HCT116 (cell line): ENCODE measurements at regions not wholly inside any gene's neighbourhood (a gene's known extent, or its start where the extent isn't known, plus 50 kb on each side); places are given as distances from the start of the nearest gene placed in this dataset.
A peak's percentile ranks its signal among the peaks of the same experiment; 100 is the strongest.

ENCODE experiments used
- ATAC-seq: fragments of 200-7000 bp; cut with Tn5 transposase; 2 replicates; pipeline ENCODE4 v1.9.1; 2020; ENCODE audit warnings: mild to moderate bottlenecking, moderate library complexity
- BruUV-seq: library from RNA; stranded (reverse); fragments of 400-500 nt; replicated peaks from 2 replicates; lab custom pipeline; 2021; lab: Mats Ljungman, UMichigan
- CTCF ChIA-PET: fragments of 300-600 bp; sonication (Branson Sonifier 250); formaldehyde crosslinking; loops from one replicate; lab custom pipeline; 2021; ENCODE audit warnings: antibody characterized with exemption; lab: Charles Lee
- POLR2A ChIA-PET: fragments of 300-600, 350-600 bp; sonication (Branson Sonifier 250); formaldehyde crosslinking; loops from one replicate; lab custom pipeline; 2021; ENCODE audit warnings: antibody characterized with exemption; lab: Charles Lee
- RAD21 ChIA-PET, 2 experiments: fragments of 300-600 bp; sonication (Branson Sonifier 250); formaldehyde crosslinking; loops; one replicate each; lab custom pipeline; 2023; ENCODE audit warnings: low total read pairs in 2 of 2; ENCODE audit not compliant: uncharacterized antibody in 2 of 2, unreplicated experiment in 2 of 2, low non-redundant PET in 1 of 2; lab: Charles Lee
- DNase-seq: peaks from one replicate; pipeline ENCODE4 v3.0.0-alpha.2; 2010; ENCODE audit warnings: low read depth, low spot score
- H2AFZ ChIP-seq: fragments of 200-600 bp; shearing (Covaris generic), sonication (generic); 2 replicates; pipeline ENCODE4 v1.6.1; 2017; ENCODE audit warnings: low read depth, mixed run types, mixed read lengths, antibody characterized with exemption, low read length; ENCODE audit not compliant: poor library complexity, severe bottlenecking
- H3K27ac ChIP-seq: 2 replicates; pipeline ENCODE4 v1.5.1; 2012; ENCODE audit warnings: low read depth, low read length
- H3K27me3 ChIP-seq: fragments of 200-600 bp; sonication (generic); 2 replicates; pipeline ENCODE4 v1.6.1; 2016; ENCODE audit warnings: mixed run types, low read length, mixed read lengths; ENCODE audit not compliant: insufficient read depth
- H3K36me3 ChIP-seq, 2 experiments: fragments of 200-500 bp in 1 of 2; fragments of 200-600 bp in 1 of 2; sonication (Bioruptor generic) in 1 of 2; sonication (generic) in 1 of 2; 2 replicates each; pipeline versions ENCODE4 v1.5.1 to v1.6.1; 2014 to 2016; ENCODE audit warnings: low read length in 2 of 2, inconsistent platforms in 1 of 2, mixed read lengths in 1 of 2, mixed run types in 1 of 2; ENCODE audit not compliant: insufficient read depth in 2 of 2, control insufficient read depth in 1 of 2
- H3K4me1 ChIP-seq, 2 experiments: fragments of 200-600 bp in 1 of 2; sonication (generic) in 1 of 2; 2 replicates each; pipeline versions ENCODE4 v1.5.1 to v1.6.1; 2012 to 2017; ENCODE audit warnings: low read length in 2 of 2, inconsistent platforms in 1 of 2, mild to moderate bottlenecking in 1 of 2, mixed read lengths in 1 of 2, mixed run types in 1 of 2, moderate library complexity in 1 of 2; ENCODE audit not compliant: insufficient read depth in 2 of 2, control insufficient read depth in 1 of 2
- H3K4me2 ChIP-seq: fragments of 200-600 bp; sonication (generic); 2 replicates; pipeline ENCODE4 v1.6.1; 2017; ENCODE audit warnings: mixed run types, low read length, mixed read lengths
- H3K4me3 ChIP-seq, 2 experiments: fragments of 200-600 bp in 1 of 2; sonication (generic) in 1 of 2; replicated peaks in 1 of 2; 2 replicates each; pipeline ENCODE4 v1.5.1; 2011 to 2016; ENCODE audit warnings: low read length in 2 of 2, control low read depth in 1 of 2, low read depth in 1 of 2, mild to moderate bottlenecking in 1 of 2, mixed read lengths in 1 of 2, mixed run types in 1 of 2
- H3K79me2 ChIP-seq: fragments of 200-600 bp; sonication (generic); 2 replicates; pipeline ENCODE4 v1.6.1; 2017; ENCODE audit warnings: mild to moderate bottlenecking, mixed run types, low read length, moderate library complexity, mixed read lengths; ENCODE audit not compliant: insufficient read depth
- H3K9ac ChIP-seq: fragments of 200-600 bp; sonication (generic); 2 replicates; pipeline ENCODE4 v1.6.1; 2016; ENCODE audit warnings: low read length, mixed read lengths
- H3K9me2 ChIP-seq: fragments of 200-600 bp; sonication (generic), shearing (Covaris generic); 2 replicates; pipeline ENCODE4 v1.6.1; 2017; ENCODE audit warnings: mixed run types, mild to moderate bottlenecking, moderate library complexity; ENCODE audit not compliant: insufficient read depth
- H3K9me3 ChIP-seq, 2 experiments: fragments of 200-500 bp in 1 of 2; fragments of 200-600 bp in 1 of 2; sonication (Bioruptor generic) in 1 of 2; sonication (generic) in 1 of 2; 2 replicates each; pipeline ENCODE4 v1.6.1; 2014 to 2017; ENCODE audit warnings: low read length in 2 of 2, mixed read lengths in 2 of 2, inconsistent platforms in 1 of 2, low read depth in 1 of 2, mild to moderate bottlenecking in 1 of 2, mixed run types in 1 of 2, moderate library complexity in 1 of 2; ENCODE audit not compliant: control insufficient read depth in 1 of 2, insufficient read depth in 1 of 2
- H4K20me1 ChIP-seq: fragments of 200-600 bp; sonication (generic), shearing (Covaris generic); 2 replicates; pipeline ENCODE4 v1.6.1; 2017; ENCODE audit warnings: mixed run types, mild to moderate bottlenecking, moderate library complexity; ENCODE audit not compliant: insufficient read depth
- CBX3 ChIP-seq: IDR thresholded peaks from 2 replicates; pipeline ENCODE4 v1.6.1; 2012; ENCODE audit warnings: low read depth
- CEBPB ChIP-seq: IDR thresholded peaks from 2 replicates; pipeline ENCODE4 v1.6.1; 2012; ENCODE audit warnings: low read depth
- EGR1 ChIP-seq: IDR thresholded peaks from 2 replicates; pipeline ENCODE4 v1.6.1; 2012; ENCODE audit warnings: low read depth
- EZH2phosphoT487 ChIP-seq: fragments of 200-600 bp; IDR thresholded peaks from 2 replicates; pipeline ENCODE4 v1.6.1; 2018; ENCODE audit warnings: antibody characterized with exemption, borderline replicate concordance
- TCF7L2 ChIP-seq: IDR thresholded peaks from 2 replicates; pipeline ENCODE4 v1.7.0; 2011; ENCODE audit warnings: borderline replicate concordance, inconsistent platforms; ENCODE audit not compliant: insufficient read depth, insufficient read length; ENCODE audit errors: extremely low read depth
- YY1 ChIP-seq: IDR thresholded peaks from 2 replicates; pipeline ENCODE4 v1.6.1; 2011; ENCODE audit warnings: low read length, low read depth, moderate library complexity, mild to moderate bottlenecking; ENCODE audit not compliant: insufficient replicate concordance; ENCODE audit errors: extremely low read depth
- ZFX ChIP-seq: fragments of 450-650 bp; IDR thresholded peaks from 2 replicates; pipeline ENCODE4 v1.6.1; 2017
- ZNF274 ChIP-seq: fragments of 200-500 bp; sonication (Bioruptor generic); IDR thresholded peaks from 2 replicates; pipeline ENCODE4 v1.6.1; 2014; ENCODE audit warnings: mild to moderate bottlenecking, low read depth, low read length, inconsistent platforms
- intact Hi-C: fragments of 100-400 bp; cut with micrococcal nuclease; formaldehyde crosslinking; loops from 2 replicates; pipeline ENCODE4 v1.10.0; 2022
- TF ChIP-seq, protein P1 (sequence below): IDR thresholded peaks from 2 replicates; pipeline ENCODE4 v1.6.1; 2012; ENCODE audit warnings: low read depth

- no peak overlapping the region for H3K4me3 ChIP-seq
- DNase-seq (no peak), ATAC-seq (no peak)
- H3K79me2 ChIP-seq: no peaks in the 10 kb centered on the region
- ChIA-PET POLR2A (no interaction called here), CTCF (no interaction called here), RAD21 (no interaction called here)
- H3K4me2 ChIP-seq: peak overlapping the region; percentile 35; the same call in 1 of the 2 replicates
- no peaks in the 10 kb centered on the region for H3K36me3 ChIP-seq
- no TSS peak for BruUV-seq
- no peaks in the 10 kb centered on the region for H3K9me3 ChIP-seq
- no peaks in the 10 kb centered on the region for H4K20me1 ChIP-seq
- H3K9me2 ChIP-seq: no peaks in the 10 kb centered on the region
- TF ChIP-seq EZH2phosphoT487 (no peak), ZFX (no peak), CEBPB (no peak), ZNF274 (no peak), YY1 (no peak), EGR1 (no peak), CBX3 (no peak), TCF7L2 (no peak)
- TF ChIP-seq, protein P1, sequence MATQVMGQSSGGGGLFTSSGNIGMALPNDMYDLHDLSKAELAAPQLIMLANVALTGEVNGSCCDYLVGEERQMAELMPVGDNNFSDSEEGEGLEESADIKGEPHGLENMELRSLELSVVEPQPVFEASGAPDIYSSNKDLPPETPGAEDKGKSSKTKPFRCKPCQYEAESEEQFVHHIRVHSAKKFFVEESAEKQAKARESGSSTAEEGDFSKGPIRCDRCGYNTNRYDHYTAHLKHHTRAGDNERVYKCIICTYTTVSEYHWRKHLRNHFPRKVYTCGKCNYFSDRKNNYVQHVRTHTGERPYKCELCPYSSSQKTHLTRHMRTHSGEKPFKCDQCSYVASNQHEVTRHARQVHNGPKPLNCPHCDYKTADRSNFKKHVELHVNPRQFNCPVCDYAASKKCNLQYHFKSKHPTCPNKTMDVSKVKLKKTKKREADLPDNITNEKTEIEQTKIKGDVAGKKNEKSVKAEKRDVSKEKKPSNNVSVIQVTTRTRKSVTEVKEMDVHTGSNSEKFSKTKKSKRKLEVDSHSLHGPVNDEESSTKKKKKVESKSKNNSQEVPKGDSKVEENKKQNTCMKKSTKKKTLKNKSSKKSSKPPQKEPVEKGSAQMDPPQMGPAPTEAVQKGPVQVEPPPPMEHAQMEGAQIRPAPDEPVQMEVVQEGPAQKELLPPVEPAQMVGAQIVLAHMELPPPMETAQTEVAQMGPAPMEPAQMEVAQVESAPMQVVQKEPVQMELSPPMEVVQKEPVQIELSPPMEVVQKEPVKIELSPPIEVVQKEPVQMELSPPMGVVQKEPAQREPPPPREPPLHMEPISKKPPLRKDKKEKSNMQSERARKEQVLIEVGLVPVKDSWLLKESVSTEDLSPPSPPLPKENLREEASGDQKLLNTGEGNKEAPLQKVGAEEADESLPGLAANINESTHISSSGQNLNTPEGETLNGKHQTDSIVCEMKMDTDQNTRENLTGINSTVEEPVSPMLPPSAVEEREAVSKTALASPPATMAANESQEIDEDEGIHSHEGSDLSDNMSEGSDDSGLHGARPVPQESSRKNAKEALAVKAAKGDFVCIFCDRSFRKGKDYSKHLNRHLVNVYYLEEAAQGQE: no peak
- peaks cover 0 to 11% of the 10 kb centered on the region in 2 experiments; a peak in 2 of 4 replicates for H3K4me1 ChIP-seq
- H3K27me3 ChIP-seq: no peaks in the 10 kb centered on the region
- peak overlapping the region; percentile 76 for H2AFZ ChIP-seq
- no peak overlapping the region for H3K9ac ChIP-seq
- intact Hi-C loops: no loop called here
- no peak overlapping the region; the same call in 1 of the 2 replicates for H3K27ac ChIP-seq
These were observed 519.4 kb upstream of the NR5A2 start for GRCh38 chr1:199508072-199508471.
